Heart left ventricle (tissue), 13 donors: ENCODE measurements at regions not wholly inside any gene's neighbourhood (a gene's known extent, or its start where the extent isn't known, plus 50 kb on each side); places are given as distances from the start of the nearest gene placed in this dataset.

ENCODE experiments used
- CTCF ChIP-seq, 12 donors: fragments of 200-600 bp; sonication (generic) in 4 of 12; IDR thresholded peaks; one replicate each; pipeline versions ENCODE4 v1.5.0 to v1.8.0; 2018 to 2022; ENCODE audit warnings: antibody characterized with exemption in 12 of 12, mild to moderate bottlenecking in 5 of 12
- POLR2A ChIP-seq, 2 donors: fragments of 450-650 bp; IDR thresholded peaks; one replicate each; pipeline ENCODE4 v1.6.1; 2017; ENCODE audit warnings: antibody characterized with exemption in 2 of 2, mild to moderate bottlenecking in 2 of 2, moderate library complexity in 2 of 2
- donor health status: ischemic (EF 13 %, LVEDD 7.1; RV severe dilation, severe dysfunction).
- donor health status: DM: no; HTN: yes; CAD: no.
- donor health status: DM: no; HTN: no; CAD: no.
- donor health status: ischemic (EF 25% LVEDD 6.9; RV normal size, moderate dysfunction).
- donor health status: ischemic (EF 25% LVEDD 5.7; RV mildly dilated, moderate dysfunction).
- donor health status: ischemic (EF 35%, LVEDD 5.7; RV mildly dilated, moderate dysfunction).
- donor health status: nonischemic (EF 11% LVEDD 7.7; RV severe dilation, severe dysfunction).
- donor health status: DM: yes; HTN: yes; CAD: no.
- donor health status: PGD.
- donor health status: ischemic (EF 29% LVEDD 5.4; RV normal size, mild dysfunction).
- donor health status: nonischemic (EF 23%, LVEDD 6.1; RV moderate dilation, normal function).

- no peak for TF ChIP-seq POLR2A (IDR thresholded peaks at IDR 0.05)
- no peak for TF ChIP-seq CTCF (IDR thresholded peaks at IDR 0.05)
These were observed 329.1 kb upstream of the TSHZ2 start for GRCh38 chr20:52643034-52643433.
